Stomach smooth muscle (tissue), 2 donors: ENCODE measurements at regions not wholly inside any gene's neighbourhood (a gene's known extent, or its start where the extent isn't known, plus 50 kb on each side); places are given as distances from the start of the nearest gene placed in this dataset.
"Not testable (repeated sequence)": the region's sequence is repeated elsewhere in the genome, so short reads cannot be mapped to it uniquely, and the experiment has no call there.

ENCODE experiments used
- H3K27ac ChIP-seq: one replicate; pipeline ENCODE4 v1.7.0; 2013; ENCODE audit warnings: mild to moderate bottlenecking, low read length, inconsistent platforms
- H3K27me3 ChIP-seq, 2 donors: one replicate each; pipeline ENCODE4 v1.7.0; 2013; ENCODE audit warnings: low read length in 2 of 2; ENCODE audit not compliant: insufficient read depth in 2 of 2, control insufficient read depth in 1 of 2
- H3K36me3 ChIP-seq, 2 donors: one replicate each; pipeline ENCODE4 v1.7.0; 2013; ENCODE audit warnings: low read length in 2 of 2; ENCODE audit not compliant: control insufficient read depth in 2 of 2, insufficient read depth in 2 of 2
- H3K4me1 ChIP-seq: one replicate; pipeline ENCODE4 v1.7.0; 2013; ENCODE audit warnings: low read length; ENCODE audit not compliant: control insufficient read depth, insufficient read depth
- H3K4me3 ChIP-seq, 2 donors: one replicate each; pipeline ENCODE4 v1.7.0; 2013; ENCODE audit warnings: low read length in 2 of 2
- H3K9ac ChIP-seq, 2 donors: one replicate each; pipeline ENCODE4 v1.7.0; 2013; ENCODE audit warnings: low read length in 2 of 2, mild to moderate bottlenecking in 1 of 2
- H3K9me3 ChIP-seq, 2 donors: one replicate each; pipeline ENCODE4 v1.7.0; 2013; ENCODE audit warnings: low read length in 2 of 2; ENCODE audit not compliant: control insufficient read depth in 2 of 2
- donor health status: healthy.
- donor health status: Pancreatic carcinoma.

DNA sequence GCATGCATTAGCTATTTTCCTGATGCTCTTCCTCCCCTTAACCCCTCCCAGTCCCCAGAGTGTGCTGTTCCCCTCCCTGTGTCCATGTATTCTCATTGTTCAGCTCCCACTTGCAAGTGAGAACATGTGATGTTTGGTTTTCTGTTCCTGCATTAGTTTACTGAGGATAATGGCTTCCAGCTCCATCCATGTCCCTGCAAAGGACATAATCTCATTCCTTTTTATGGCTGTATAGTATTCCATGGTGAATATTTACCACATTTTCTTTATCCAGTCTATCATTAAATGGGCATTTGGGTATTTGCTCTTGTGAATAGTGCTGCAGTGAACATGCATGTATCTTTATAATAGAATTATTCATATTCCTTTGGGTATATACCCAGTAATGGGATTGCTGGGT is 109.7 kb upstream of the NEDD4L start:
- not testable (repeated sequence) for H3K36me3 ChIP-seq, H3K4me1 ChIP-seq, H3K9me3 ChIP-seq, H3K27ac ChIP-seq, H3K4me3 ChIP-seq, H3K27me3 ChIP-seq, H3K9ac ChIP-seq

DNA sequence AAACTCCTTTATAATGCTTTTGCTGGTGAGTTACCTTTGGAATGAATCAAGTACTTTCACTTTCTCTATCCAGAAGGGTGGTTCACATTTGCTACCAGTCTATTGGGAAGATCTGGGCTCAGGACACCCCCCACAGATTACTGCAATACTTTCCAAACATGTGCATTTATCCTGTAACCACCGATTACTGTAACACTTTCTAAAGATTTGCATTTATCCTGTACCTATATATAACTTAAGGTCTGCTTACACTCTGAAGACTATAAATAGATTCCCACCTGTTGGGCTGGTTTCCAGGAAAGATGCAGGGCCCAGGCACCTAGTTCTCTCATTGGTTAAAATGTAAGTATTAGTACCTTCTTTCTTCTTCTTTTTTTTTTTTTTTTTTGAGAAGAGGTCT is 113.0 kb upstream of the NEDD4L start:
- H3K9me3 ChIP-seq, result no peaks in the 10 kb centered on the region
- no peak overlapping the region for H3K4me3 ChIP-seq
- H3K27ac ChIP-seq, result no peak overlapping the region
- H3K4me1 ChIP-seq, result no peaks in the 10 kb centered on the region
- no peaks in the 10 kb centered on the region for H3K36me3 ChIP-seq
- H3K9ac ChIP-seq, result no peak overlapping the region
- H3K27me3 ChIP-seq, result no peaks in the 10 kb centered on the region

DNA sequence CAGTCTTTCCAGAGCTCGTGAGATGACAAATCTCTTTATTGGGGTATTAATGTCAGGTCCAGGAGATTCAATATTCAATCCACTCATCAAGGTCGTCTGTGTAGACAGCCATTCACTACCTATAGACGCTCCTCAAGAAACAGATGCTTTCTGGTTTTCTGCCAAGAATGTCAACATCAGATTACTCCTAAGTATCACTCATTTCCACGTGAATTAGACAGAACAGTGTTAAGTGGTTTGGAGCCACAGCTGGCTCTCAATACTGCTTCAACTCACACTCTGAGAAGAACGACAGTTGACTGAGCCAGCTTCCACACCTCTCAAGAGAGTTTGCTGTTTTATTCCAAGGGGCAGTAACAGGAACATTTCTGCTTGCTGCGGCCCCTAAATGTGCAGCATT is 113.5 kb upstream of the NEDD4L start:
- Histone ChIP-seq H3K4me3 (no peak overlapping the region), H3K27me3 (no peaks in the 10 kb centered on the region), H3K36me3 (no peaks in the 10 kb centered on the region), H3K4me1 (no peaks in the 10 kb centered on the region), H3K9me3 (no peaks in the 10 kb centered on the region), H3K9ac (no peak overlapping the region), H3K27ac (no peak overlapping the region)

DNA sequence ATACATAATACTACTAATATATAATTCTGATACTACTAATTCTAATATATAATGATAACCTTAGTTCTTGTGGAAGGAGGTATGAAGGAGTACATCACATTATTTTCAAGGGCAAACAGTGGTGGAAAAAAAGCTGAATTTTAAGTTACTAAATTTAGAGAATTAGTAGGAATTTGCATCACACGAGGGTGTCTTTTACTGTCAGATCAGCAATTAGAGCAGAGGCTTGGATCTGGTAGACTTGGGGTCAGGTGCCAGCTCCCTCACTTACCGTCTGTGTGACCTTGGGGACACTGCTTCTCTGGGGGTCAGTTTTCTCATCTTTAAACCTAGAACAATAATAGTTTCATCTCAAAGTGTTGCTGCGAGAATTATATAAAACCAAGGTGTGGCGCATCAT is 114.1 kb upstream of the NEDD4L start:
- Histone ChIP-seq H3K4me1 (no peaks in the 10 kb centered on the region), H3K4me3 (no peak overlapping the region), H3K9ac (no peak overlapping the region), H3K27ac (no peak overlapping the region), H3K27me3 (no peaks in the 10 kb centered on the region), H3K9me3 (no peaks in the 10 kb centered on the region), H3K36me3 (no peaks in the 10 kb centered on the region)

DNA sequence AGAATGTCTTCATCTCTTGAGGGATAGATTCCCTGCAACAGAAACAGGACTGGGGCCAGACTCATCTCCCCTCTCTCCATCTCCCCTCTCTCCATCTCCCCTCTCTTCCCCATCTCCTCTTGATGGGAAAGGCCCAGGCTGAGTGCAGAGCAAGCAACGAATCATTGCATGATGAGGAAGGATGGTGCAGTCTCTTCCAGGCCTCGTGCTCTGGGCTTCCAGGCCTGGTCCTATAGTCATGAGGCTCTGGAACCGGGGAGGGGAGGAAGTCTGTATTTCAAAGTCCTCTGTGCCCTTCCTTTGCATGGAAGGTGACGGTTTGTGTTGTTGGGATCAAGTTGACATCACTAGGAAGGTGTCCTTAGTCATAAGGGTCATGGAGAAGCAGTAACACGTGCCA is 115.6 kb upstream of the NEDD4L start:
- H3K9ac ChIP-seq, result no peak overlapping the region
- H3K27me3 ChIP-seq, result no peaks in the 10 kb centered on the region
- no peaks in the 10 kb centered on the region for H3K36me3 ChIP-seq
- H3K27ac ChIP-seq, result no peak overlapping the region
- no peak overlapping the region for H3K4me3 ChIP-seq
- H3K4me1 ChIP-seq, result no peaks in the 10 kb centered on the region
- no peaks in the 10 kb centered on the region for H3K9me3 ChIP-seq

DNA sequence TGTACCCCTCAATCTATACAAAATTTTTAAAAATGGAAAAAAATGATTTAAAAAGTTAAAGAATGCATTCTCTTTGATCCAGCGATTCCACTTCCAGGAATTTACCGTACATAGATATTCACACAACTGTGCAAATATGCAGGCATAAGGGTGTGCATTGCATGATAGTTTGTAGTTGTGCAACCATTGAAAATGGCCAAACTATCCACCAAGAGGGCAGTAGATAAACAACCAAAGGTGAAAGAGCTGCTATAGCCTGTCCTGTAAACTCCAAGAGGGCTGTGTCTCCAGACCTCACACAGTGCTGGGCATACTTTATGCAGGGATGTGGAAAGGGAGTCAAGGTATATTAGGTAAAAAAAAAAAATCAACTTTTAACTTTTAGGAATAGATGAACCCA is 116.5 kb upstream of the NEDD4L start:
- no peaks in the 10 kb centered on the region for H3K27me3 ChIP-seq
- H3K36me3 ChIP-seq, result no peaks in the 10 kb centered on the region
- H3K9ac ChIP-seq, result no peak overlapping the region
- no peaks in the 10 kb centered on the region for H3K4me1 ChIP-seq
- H3K4me3 ChIP-seq, result no peak overlapping the region
- no peak overlapping the region for H3K27ac ChIP-seq
- H3K9me3 ChIP-seq, result no peaks in the 10 kb centered on the region

DNA sequence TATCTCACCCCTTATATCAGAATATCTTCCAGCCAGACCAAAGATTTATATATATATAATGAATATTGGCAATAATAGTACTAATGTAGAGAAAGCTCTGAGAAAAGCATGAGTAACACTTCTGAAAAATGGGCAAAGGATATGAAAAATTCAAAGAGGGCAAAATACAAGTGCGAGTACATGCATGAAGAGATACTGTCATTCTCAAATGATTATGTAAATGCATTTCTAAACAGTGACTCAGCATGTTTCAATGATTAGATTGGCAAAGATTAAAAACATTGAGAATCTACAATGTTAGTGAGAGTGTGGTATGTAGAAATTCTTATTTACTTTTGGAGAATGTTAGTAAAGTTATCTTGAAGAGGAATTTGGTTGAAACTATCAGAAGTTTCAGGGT is 118.3 kb upstream of the NEDD4L start:
- Histone ChIP-seq H3K9me3 (no peaks in the 10 kb centered on the region), H3K4me1 (no peaks in the 10 kb centered on the region), H3K27ac (no peak overlapping the region), H3K36me3 (no peaks in the 10 kb centered on the region), H3K9ac (no peak overlapping the region), H3K4me3 (no peak overlapping the region), H3K27me3 (no peaks in the 10 kb centered on the region)

DNA sequence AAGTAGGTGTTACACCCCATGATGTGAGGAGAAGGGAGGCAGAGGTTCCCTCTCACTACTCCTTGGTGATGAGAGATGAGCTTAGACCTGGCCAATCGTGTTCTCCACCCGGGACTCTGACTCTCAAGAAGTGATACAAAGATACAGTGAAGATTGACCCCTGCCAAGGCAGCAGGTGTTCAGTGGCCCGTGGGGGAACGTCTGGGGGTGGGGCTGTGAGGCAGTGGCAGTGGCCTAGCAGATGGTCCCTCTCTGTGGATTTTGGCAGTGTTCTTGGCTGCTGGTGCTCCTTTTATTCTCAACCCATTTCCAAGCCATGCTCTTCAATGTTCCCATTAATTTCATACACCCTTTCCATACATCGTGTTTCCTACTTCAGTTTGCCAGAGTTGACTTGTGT is 120.4 kb upstream of the NEDD4L start:
- no peaks in the 10 kb centered on the region for H3K9me3 ChIP-seq

DNA sequence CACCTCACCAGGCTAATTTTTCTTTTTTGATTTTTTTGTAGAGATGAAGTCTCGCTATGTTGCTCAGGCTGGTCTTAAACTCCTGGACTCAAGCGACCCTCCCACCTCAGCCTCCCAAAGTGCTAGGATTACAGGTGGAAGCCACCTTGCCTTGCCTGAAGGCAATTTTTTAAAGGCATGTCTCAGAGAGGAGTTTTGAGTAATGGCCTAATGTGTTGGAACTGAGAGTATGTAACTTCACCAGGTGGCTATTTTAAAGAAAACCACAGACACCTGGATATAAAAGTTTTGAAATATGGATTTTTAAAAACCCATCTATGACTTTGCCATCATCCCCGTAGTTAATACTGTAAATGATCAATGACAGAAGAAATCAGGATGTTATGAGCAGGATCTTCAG is 119.8 kb upstream of the ATP8B1 start:
- no peaks in the 10 kb centered on the region for H3K4me1 ChIP-seq
- no peak overlapping the region for H3K9ac ChIP-seq
- no peak overlapping the region for H3K4me3 ChIP-seq
- no peaks in the 10 kb centered on the region for H3K27me3 ChIP-seq
- H3K9me3 ChIP-seq, result no peaks in the 10 kb centered on the region
- no peaks in the 10 kb centered on the region for H3K36me3 ChIP-seq
- H3K27ac ChIP-seq, result no peak overlapping the region

More for the DNA sequence above, 120.4 kb upstream of the NEDD4L start:
- no peak overlapping the region for H3K9ac ChIP-seq
- H3K4me3 ChIP-seq, result no peak overlapping the region
- no peaks in the 10 kb centered on the region for H3K27me3 ChIP-seq
- no peaks in the 10 kb centered on the region for H3K36me3 ChIP-seq
- no peaks in the 10 kb centered on the region for H3K4me1 ChIP-seq
- H3K27ac ChIP-seq, result no peak overlapping the region

DNA sequence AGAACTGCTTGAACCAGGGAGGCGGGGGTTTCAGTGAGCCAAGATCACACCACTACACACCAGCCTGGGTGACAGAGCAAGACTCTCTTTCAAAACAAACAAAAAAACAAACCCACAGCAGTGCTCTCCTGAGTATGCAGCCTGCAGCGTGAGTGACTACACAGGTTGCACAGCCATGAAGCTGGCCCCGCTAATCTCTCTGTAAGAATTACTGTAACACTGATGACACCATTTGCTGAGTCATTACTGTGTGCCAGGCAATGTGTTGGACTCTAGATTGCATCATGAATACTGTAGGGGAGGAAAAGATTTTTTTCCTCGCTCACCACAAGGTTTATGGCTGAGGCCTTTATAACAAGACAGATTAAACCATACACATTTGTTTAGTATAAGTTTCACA is 118.6 kb upstream of the ATP8B1 start:
- Histone ChIP-seq H3K9me3 (no peaks in the 10 kb centered on the region), H3K9ac (no peak overlapping the region), H3K4me1 (no peaks in the 10 kb centered on the region), H3K27me3 (no peaks in the 10 kb centered on the region), H3K36me3 (no peaks in the 10 kb centered on the region), H3K27ac (no peak overlapping the region), H3K4me3 (no peak overlapping the region)

DNA sequence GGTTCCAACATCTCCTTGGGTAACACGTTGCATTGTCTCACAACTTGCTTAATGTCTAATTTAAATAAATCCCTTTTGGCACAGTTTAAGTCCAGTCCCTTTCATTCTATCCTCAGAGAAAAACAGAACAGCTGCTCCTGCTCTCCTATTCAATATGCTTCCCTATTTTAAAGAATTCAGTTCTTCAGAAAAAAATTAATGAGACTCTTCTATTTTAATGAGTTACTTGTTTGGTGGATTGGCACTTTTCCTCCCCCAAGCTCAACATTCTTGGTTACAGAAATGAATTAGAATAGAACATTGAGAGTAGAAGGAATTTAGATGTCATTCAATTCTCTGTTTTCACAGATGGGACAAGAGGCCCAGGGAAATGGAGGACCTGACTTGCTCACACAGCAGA is 116.9 kb upstream of the ATP8B1 start:
- no peak overlapping the region for H3K9ac ChIP-seq
- no peaks in the 10 kb centered on the region for H3K27me3 ChIP-seq
- no peak overlapping the region for H3K4me3 ChIP-seq
- no peaks in the 10 kb centered on the region for H3K9me3 ChIP-seq
- H3K36me3 ChIP-seq, result no peaks in the 10 kb centered on the region
- no peak overlapping the region for H3K27ac ChIP-seq
- peaks cover 6% of the 10 kb centered on the region for H3K4me1 ChIP-seq

DNA sequence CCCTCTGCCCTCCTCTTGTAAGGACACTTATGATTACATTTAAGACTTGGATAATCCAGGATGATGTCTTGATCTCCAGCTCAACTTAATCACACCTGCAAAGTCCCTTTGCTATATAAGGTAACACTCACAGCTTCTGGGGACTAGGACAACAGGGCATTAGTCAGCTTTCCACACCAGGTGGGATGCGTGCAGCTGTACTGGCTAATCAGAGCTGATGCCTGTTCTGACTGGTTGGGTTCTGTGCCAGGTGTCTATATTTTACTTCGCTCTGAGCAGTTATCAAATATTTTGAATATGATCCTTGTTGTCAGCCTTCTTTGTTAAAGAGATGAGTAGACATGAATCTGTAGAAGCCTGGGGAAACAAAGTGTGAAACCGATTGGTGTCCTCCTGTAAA is 115.5 kb upstream of the ATP8B1 start:
- Histone ChIP-seq H3K27ac (no peak overlapping the region), H3K4me3 (no peak overlapping the region), H3K4me1 (peaks cover 6% of the 10 kb centered on the region), H3K27me3 (no peaks in the 10 kb centered on the region), H3K36me3 (no peaks in the 10 kb centered on the region), H3K9me3 (no peaks in the 10 kb centered on the region), H3K9ac (no peak overlapping the region)
